ENCODE measurements at regions not wholly inside any gene's neighbourhood (a gene's known extent, or its start where the extent isn't known, plus 50 kb on each side); places are given as distances from the start of the nearest gene placed in this dataset.

GRCh38 chr1:73162564-73162963 is 880.2 kb upstream of the NEGR1 start:
- DNase-seq (ENCODE audit: low read depth, low spot score) (no peak), FAIRE-seq (no peak)
- Histone ChIP-seq H3K27ac (ENCODE audit: insufficient read depth, low read depth, low read length) (no peak overlapping the region), H3K36me3 (ENCODE audit: control insufficient read depth in 2 of 2, extremely low read depth in 1 of 2, insufficient read depth in 2 of 2, low read length in 2 of 2) (no peaks in the 10 kb centered on the region), H3K9me1 (replicated peaks; ENCODE audit: control insufficient read depth, extremely low read depth, insufficient read depth, low read length) (no peaks in the 10 kb centered on the region), H3K4me2 (ENCODE audit: insufficient read depth, low read length) (no peak overlapping the region), H3K9me3 (replicated peaks; ENCODE audit: control insufficient read depth, insufficient read depth, low read length) (no peaks in the 10 kb centered on the region), H2AFZ (ENCODE audit: low read depth, low read length) (no peak overlapping the region), H3K4me1 (ENCODE audit: control insufficient read depth, extremely low read depth, insufficient read depth, low read length) (no peaks in the 10 kb centered on the region), H3K9ac (replicated peaks; ENCODE audit: extremely low read depth, insufficient read depth, low read length) (no peak overlapping the region), H3K4me3 (replicated peaks in 1 of 3; ENCODE audit: insufficient read depth in 1 of 3, low read depth in 1 of 3, low read length in 3 of 3) (no peak overlapping the region), H4K20me1 (replicated peaks; ENCODE audit: control insufficient read depth, extremely low read depth, insufficient read depth, low read length) (no peaks in the 10 kb centered on the region), H3K27me3 (ENCODE audit: control insufficient read depth in 2 of 2, insufficient read depth in 2 of 2, low read length in 2 of 2) (no peaks in the 10 kb centered on the region), H3K79me2 (ENCODE audit: control insufficient read depth, insufficient read depth, low read length) (no peaks in the 10 kb centered on the region)
- intact Hi-C loops (cut with micrococcal nuclease) (no loop called here), dilution Hi-C loops (cut with MboI; ENCODE audit: extremely low pct_ligation_motif_present, low sequenced_read_pairs) (no loop called here)
- TF ChIP-seq EZH2 (IDR thresholded peaks at IDR 0.05; ENCODE audit: borderline replicate concordance, low read depth, low read length, severe bottlenecking) (no peak), CTCF (IDR thresholded peaks at IDR 0.05; ENCODE audit: extremely low read depth in 1 of 2, insufficient read depth in 1 of 2, low read depth in 1 of 2, low read length in 2 of 2) (no peak), JUN (IDR thresholded peaks at IDR 0.05; ENCODE audit: borderline replicate concordance, insufficient read depth, insufficient read length, low read depth) (no peak), GATA2 (IDR thresholded peaks at IDR 0.05; ENCODE audit: insufficient read depth, insufficient read length, low read depth, low read length) (no peak), FOS (IDR thresholded peaks at IDR 0.05; ENCODE audit: borderline replicate concordance, insufficient read depth, low read length) (no peak), POLR2AphosphoS5 (IDR thresholded peaks at IDR 0.05; ENCODE audit: insufficient read depth, low read depth, low read length) (no peak), POLR2A (IDR thresholded peaks at IDR 0.05; ENCODE audit: low read depth, low read length) (no peak)
- CTCF ChIA-PET = no interaction called here
- POLR2A ChIA-PET = no interaction called here
- BruUV-seq (replicated peaks) = no TSS peak

- ChIA-PET POLR2A (no interaction called here), CTCF (no interaction called here)
- no peaks in the 10 kb centered on the region for H3K4me1 ChIP-seq (ENCODE audit: control insufficient read depth, extremely low read depth, insufficient read depth, low read length)
- no peak for TF ChIP-seq MAX (IDR thresholded peaks at IDR 0.05; ENCODE audit: insufficient read depth, insufficient read length)
- TF ChIP-seq POLR2A (IDR thresholded peaks at IDR 0.05; ENCODE audit: low read depth, low read length) = no peak
- no peak for TF ChIP-seq FOS (IDR thresholded peaks at IDR 0.05; ENCODE audit: borderline replicate concordance, insufficient read depth, low read length)
- no peak for TF ChIP-seq EZH2 (IDR thresholded peaks at IDR 0.05; ENCODE audit: borderline replicate concordance, low read depth, low read length, severe bottlenecking)
- no peak for TF ChIP-seq MYC (IDR thresholded peaks at IDR 0.05; ENCODE audit: low read depth, low read length)
- no peak for TF ChIP-seq POLR2AphosphoS5 (IDR thresholded peaks at IDR 0.05; ENCODE audit: insufficient read depth, low read depth, low read length)
- no peak for TF ChIP-seq GATA2 (IDR thresholded peaks at IDR 0.05; ENCODE audit: insufficient read depth, insufficient read length, low read depth, low read length)
- no peak for TF ChIP-seq CTCF (IDR thresholded peaks at IDR 0.05; ENCODE audit: extremely low read depth in 1 of 2, insufficient read depth in 1 of 2, low read depth in 1 of 2, low read length in 2 of 2)
- no peak for TF ChIP-seq JUN (IDR thresholded peaks at IDR 0.05; ENCODE audit: borderline replicate concordance, insufficient read depth, insufficient read length, low read depth)
- H3K79me2 ChIP-seq (ENCODE audit: control insufficient read depth, insufficient read depth, low read length) = no peaks in the 10 kb centered on the region
- no peak overlapping the region for H3K4me2 ChIP-seq (ENCODE audit: insufficient read depth, low read length)
- H3K9me3 ChIP-seq (replicated peaks; ENCODE audit: control insufficient read depth, insufficient read depth, low read length) = no peaks in the 10 kb centered on the region
- DNase-seq (ENCODE audit: low read depth, low spot score) (no peak), FAIRE-seq (no peak)
- H3K36me3 ChIP-seq (ENCODE audit: control insufficient read depth in 2 of 2, extremely low read depth in 1 of 2, insufficient read depth in 2 of 2, low read length in 2 of 2) = no peaks in the 10 kb centered on the region
- no peak overlapping the region for H3K27ac ChIP-seq (ENCODE audit: insufficient read depth, low read depth, low read length)
- no peaks in the 10 kb centered on the region for H3K27me3 ChIP-seq (ENCODE audit: control insufficient read depth in 2 of 2, insufficient read depth in 2 of 2, low read length in 2 of 2)
- H3K4me3 ChIP-seq (replicated peaks in 1 of 3; ENCODE audit: insufficient read depth in 1 of 3, low read depth in 1 of 3, low read length in 3 of 3) = no peak overlapping the region
- no peak overlapping the region for H3K9ac ChIP-seq (replicated peaks; ENCODE audit: extremely low read depth, insufficient read depth, low read length)
- H3K9me1 ChIP-seq (replicated peaks; ENCODE audit: control insufficient read depth, extremely low read depth, insufficient read depth, low read length) = no peaks in the 10 kb centered on the region
- H2AFZ ChIP-seq (ENCODE audit: low read depth, low read length) = no peak overlapping the region
- intact Hi-C loops (cut with micrococcal nuclease) = no loop called here
- H4K20me1 ChIP-seq (replicated peaks; ENCODE audit: control insufficient read depth, extremely low read depth, insufficient read depth, low read length) = no peaks in the 10 kb centered on the region
- dilution Hi-C loops (cut with MboI; ENCODE audit: extremely low pct_ligation_motif_present, low sequenced_read_pairs) = no loop called here
- BruUV-seq (replicated peaks) = no TSS peak
Observed at GRCh38 chr1:73161418-73161817, 879.1 kb upstream of the NEGR1 start.

Data from endothelial cell of umbilical vein (primary cell).